A673 (cell line): ENCODE measurements at regions not wholly inside any gene's neighbourhood (a gene's known extent, or its start where the extent isn't known, plus 50 kb on each side); places are given as distances from the start of the nearest gene placed in this dataset.

Experiments
- BruUV-seq: library from RNA; stranded (reverse); fragments of 400-500 nt; replicated peaks from 2 replicates; lab custom pipeline; 2021; lab: Mats Ljungman, UMichigan
- CTCF ChIA-PET: fragments of 300-600 bp; sonication (Branson Sonifier 250); formaldehyde crosslinking; loops from one replicate; lab custom pipeline; 2022; ENCODE audit warnings: antibody characterized with exemption; lab: Charles Lee
- POLR2A ChIA-PET: fragments of 300-600 bp; sonication (Branson Sonifier 250); formaldehyde crosslinking; loops from one replicate; lab custom pipeline; 2022; ENCODE audit warnings: antibody characterized with exemption; ENCODE audit not compliant: low non-redundant PET; lab: Charles Lee
- DNase-seq: peaks from one replicate; pipeline ENCODE4 v3.0.0-alpha.2; 2015; ENCODE audit warnings: low spot score
- H3K27ac ChIP-seq: fragments of 200-600 bp; sonication (generic); 2 replicates; pipeline ENCODE4 v1.5.1; 2016; ENCODE audit warnings: mixed run types, low read depth, mild to moderate bottlenecking, mixed read lengths, antibody characterized with exemption, low read length; ENCODE audit not compliant: poor library complexity, severe bottlenecking
- H3K27me3 ChIP-seq: fragments of 200-600 bp; sonication (generic); replicated peaks from 2 replicates; pipeline ENCODE4 v1.6.1; 2017; ENCODE audit warnings: mixed run types, low read depth, mild to moderate bottlenecking, mixed read lengths, antibody characterized with exemption, low read length; ENCODE audit not compliant: insufficient read depth, poor library complexity
- H3K36me3 ChIP-seq: fragments of 200-600 bp; sonication (generic); 2 replicates; pipeline ENCODE4 v1.6.1; 2016; ENCODE audit warnings: mixed run types, mild to moderate bottlenecking, mixed read lengths, antibody characterized with exemption, low read length; ENCODE audit not compliant: insufficient read depth, poor library complexity, severe bottlenecking
- H3K4me1 ChIP-seq: fragments of 200-600 bp; sonication (generic); 2 replicates; pipeline ENCODE4 v1.6.1; 2017; ENCODE audit warnings: mixed run types, mild to moderate bottlenecking, mixed read lengths, antibody characterized with exemption, low read length; ENCODE audit not compliant: insufficient read depth, poor library complexity, severe bottlenecking
- H3K4me3 ChIP-seq: fragments of 200-600 bp; sonication (generic); 2 replicates; pipeline ENCODE4 v1.5.1; 2016; ENCODE audit warnings: low read depth, mixed run types, mild to moderate bottlenecking, mixed read lengths, low read length; ENCODE audit not compliant: poor library complexity, severe bottlenecking
- H3K9me3 ChIP-seq: fragments of 200-600 bp; sonication (generic); 2 replicates; pipeline ENCODE4 v1.6.1; 2016; ENCODE audit warnings: mixed run types, low read depth, mild to moderate bottlenecking, mixed read lengths, antibody characterized with exemption, low read length; ENCODE audit not compliant: poor library complexity, severe bottlenecking
- EZH2 ChIP-seq: fragments of 200-600 bp; sonication (generic); IDR thresholded peaks from 2 replicates; pipeline ENCODE4 v1.6.1; 2017; ENCODE audit warnings: borderline replicate concordance, low read depth, mild to moderate bottlenecking, mixed read lengths, antibody characterized with exemption, low read length; ENCODE audit not compliant: poor library complexity, severe bottlenecking
- intact Hi-C: fragments of 100-400 bp; cut with micrococcal nuclease; formaldehyde crosslinking; loops from one replicate; pipeline ENCODE4 v1.10.0; 2022; ENCODE audit not compliant: unreplicated experiment
- TF ChIP-seq, protein P1 (sequence below): fragments of 300-800, 200-600 bp; sonication (generic); conservative IDR thresholded peaks from 2 replicates; pipeline ENCODE4 v1.5.1; 2017; ENCODE audit warnings: low read depth, mild to moderate bottlenecking, antibody characterized with exemption, low read length, moderate library complexity, mixed read lengths

DNA sequence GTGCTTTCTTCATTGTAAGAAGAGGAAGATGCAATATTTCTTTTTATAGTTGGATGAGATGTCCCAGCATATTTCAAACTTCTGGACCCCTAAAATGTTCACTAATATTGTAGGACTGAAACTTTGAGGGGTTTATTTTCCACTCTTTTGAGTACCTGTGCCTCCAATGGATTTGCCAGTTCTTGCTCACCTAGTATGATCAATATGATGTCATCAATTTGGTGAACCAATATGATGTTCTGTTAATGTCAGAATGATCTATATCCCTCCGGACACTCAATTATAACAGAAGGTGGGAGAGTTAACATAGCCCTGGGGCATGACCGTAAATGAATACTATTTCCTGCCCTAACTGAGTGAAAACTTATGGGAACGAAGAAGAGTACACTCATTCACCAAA is 178.3 kb downstream of the CBLN1 start:
- CTCF ChIA-PET = no interaction called here
- BruUV-seq = no TSS peak
- intact Hi-C loops = no loop called here
- Histone ChIP-seq H3K4me1 (no peaks in the 10 kb centered on the region), H3K27me3 (no peaks in the 10 kb centered on the region), H3K9me3 (no peaks in the 10 kb centered on the region), H3K27ac (no peak overlapping the region), H3K4me3 (no peak overlapping the region), H3K36me3 (no peaks in the 10 kb centered on the region)
- TF ChIP-seq EZH2 = no peak
- TF ChIP-seq, protein P1, sequence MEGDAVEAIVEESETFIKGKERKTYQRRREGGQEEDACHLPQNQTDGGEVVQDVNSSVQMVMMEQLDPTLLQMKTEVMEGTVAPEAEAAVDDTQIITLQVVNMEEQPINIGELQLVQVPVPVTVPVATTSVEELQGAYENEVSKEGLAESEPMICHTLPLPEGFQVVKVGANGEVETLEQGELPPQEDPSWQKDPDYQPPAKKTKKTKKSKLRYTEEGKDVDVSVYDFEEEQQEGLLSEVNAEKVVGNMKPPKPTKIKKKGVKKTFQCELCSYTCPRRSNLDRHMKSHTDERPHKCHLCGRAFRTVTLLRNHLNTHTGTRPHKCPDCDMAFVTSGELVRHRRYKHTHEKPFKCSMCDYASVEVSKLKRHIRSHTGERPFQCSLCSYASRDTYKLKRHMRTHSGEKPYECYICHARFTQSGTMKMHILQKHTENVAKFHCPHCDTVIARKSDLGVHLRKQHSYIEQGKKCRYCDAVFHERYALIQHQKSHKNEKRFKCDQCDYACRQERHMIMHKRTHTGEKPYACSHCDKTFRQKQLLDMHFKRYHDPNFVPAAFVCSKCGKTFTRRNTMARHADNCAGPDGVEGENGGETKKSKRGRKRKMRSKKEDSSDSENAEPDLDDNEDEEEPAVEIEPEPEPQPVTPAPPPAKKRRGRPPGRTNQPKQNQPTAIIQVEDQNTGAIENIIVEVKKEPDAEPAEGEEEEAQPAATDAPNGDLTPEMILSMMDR = no peak
- no peak for DNase-seq
- POLR2A ChIA-PET = no interaction called here

DNA sequence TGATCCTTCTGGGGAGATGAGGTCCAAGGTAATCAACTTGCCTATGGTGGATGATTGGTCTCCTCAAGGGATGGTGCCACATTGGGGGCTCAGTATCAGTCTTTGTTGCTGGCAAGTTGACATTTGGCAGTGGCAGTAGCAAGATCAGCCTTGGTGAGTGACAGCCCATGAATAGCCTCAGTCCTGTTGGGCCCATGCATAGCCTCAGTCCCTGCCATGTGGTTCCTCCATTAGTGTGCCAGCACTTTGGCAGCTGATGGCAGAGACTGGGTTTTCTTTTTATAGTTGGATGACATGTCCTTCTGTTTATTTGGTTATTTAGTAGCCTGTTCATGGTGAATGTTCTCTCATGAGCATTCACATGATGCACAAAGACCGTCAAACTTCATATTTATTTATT is 179.6 kb downstream of the CBLN1 start:
- BruUV-seq = no TSS peak
- DNase-seq = no peak
- Histone ChIP-seq H3K4me3 (no peak overlapping the region), H3K36me3 (no peaks in the 10 kb centered on the region), H3K27me3 (peaks cover 9% of the 10 kb centered on the region), H3K27ac (no peak overlapping the region), H3K4me1 (no peaks in the 10 kb centered on the region), H3K9me3 (no peaks in the 10 kb centered on the region)
- TF ChIP-seq, protein P1 = no peak
- TF ChIP-seq EZH2 = no peak
- CTCF ChIA-PET = no interaction called here
- POLR2A ChIA-PET = no interaction called here
- intact Hi-C loops = no loop called here

DNA sequence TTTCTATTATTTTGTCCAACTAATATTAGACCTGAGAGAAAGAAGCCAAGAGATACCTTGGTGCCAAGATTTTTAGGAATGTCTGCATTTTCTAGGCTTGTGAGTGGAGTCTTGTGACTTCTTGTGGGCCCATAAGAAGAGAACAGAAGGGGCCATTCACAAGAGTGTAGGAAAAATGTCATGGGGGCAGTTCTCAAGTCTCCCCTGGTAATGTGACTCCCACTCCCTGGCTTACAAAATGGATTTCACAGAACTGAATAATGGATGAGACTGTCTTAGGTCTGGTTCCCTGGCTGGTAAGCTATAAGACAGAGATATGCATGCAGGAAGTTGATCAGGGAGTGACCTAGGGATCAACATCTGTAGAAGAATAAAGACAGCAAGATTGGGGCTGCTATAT is 181.3 kb downstream of the CBLN1 start:
- ChIA-PET POLR2A (no interaction called here), CTCF (no interaction called here)
- Histone ChIP-seq H3K27me3 (peaks cover 20% of the 10 kb centered on the region), H3K4me3 (no peak overlapping the region), H3K27ac (no peak overlapping the region), H3K4me1 (no peaks in the 10 kb centered on the region), H3K36me3 (no peaks in the 10 kb centered on the region), H3K9me3 (no peaks in the 10 kb centered on the region)
- DNase-seq = no peak
- no TSS peak for BruUV-seq
- no peak for TF ChIP-seq EZH2
- TF ChIP-seq, protein P1 = no peak
- intact Hi-C loops = no loop called here
